Keratinocyte (primary cell): ENCODE measurements at regions not wholly inside any gene's neighbourhood (a gene's known extent, or its start where the extent isn't known, plus 50 kb on each side); places are given as distances from the start of the nearest gene placed in this dataset.

Source experiments
- CTCF ChIP-seq, 3 experiments: IDR thresholded peaks in 1 of 3; conservative IDR thresholded peaks in 1 of 3; optimal IDR thresholded peaks in 1 of 3; 2 replicates in 2 of 3; 3 replicates in 1 of 3; pipeline versions ENCODE3 to v1.5.1; 2011; ENCODE audit warnings: low read length in 3 of 3, mild to moderate bottlenecking in 3 of 3, moderate library complexity in 2 of 3, control low read depth in 1 of 3, inconsistent platforms in 1 of 3; ENCODE audit not compliant: insufficient read depth in 2 of 3; ENCODE audit errors: extremely low read depth in 1 of 3
- EZH2 ChIP-seq: IDR thresholded peaks from one replicate; pipeline ENCODE4 v1.6.1; 2012; ENCODE audit warnings: inconsistent platforms, mild to moderate bottlenecking, low read length, moderate library complexity

- TF ChIP-seq CTCF (optimal IDR thresholded peaks at IDR 0.05 in 1 of 3, IDR thresholded peaks at IDR 0.05 in 1 of 3, conservative IDR thresholded peaks at IDR 0.05 in 1 of 3; ENCODE audit: extremely low read depth in 1 of 3, insufficient read depth in 2 of 3, low read length in 3 of 3) (no peak), EZH2 (no peak)
Observed at GRCh38 chr3:181796641-181797040, 84.9 kb downstream of the SOX2 start.
